GM12878 (cell line): ENCODE measurements at regions not wholly inside any gene's neighbourhood (a gene's known extent, or its start where the extent isn't known, plus 50 kb on each side); places are given as distances from the start of the nearest gene placed in this dataset.

Experiments
- ATAC-seq: fragments of 200-7000 bp; cut with Tn5 transposase; 3 replicates; pipeline ENCODE4 v1.9.1; 2020; ENCODE audit warnings: mild to moderate bottlenecking, moderate library complexity
- BruUV-seq: library from RNA; stranded (reverse); fragments of 400-500 nt; replicated peaks from 2 replicates; lab custom pipeline; 2021; lab: Mats Ljungman, UMichigan
- CTCF ChIA-PET: fragments of 300-600 bp; sonication (Branson Sonifier 250); formaldehyde crosslinking; extraction: SDS; loops from one replicate; lab custom pipeline; 2021; ENCODE audit warnings: inconsistent platforms; lab: Yijun Ruan, JAX
- POLR2A ChIA-PET: fragments of 350-600 bp; formaldehyde crosslinking; extraction: SDS; loops from one replicate; lab custom pipeline; 2021; ENCODE audit warnings: inconsistent platforms; lab: Charles Lee
- RAD21 ChIA-PET: fragments of 300-600 bp; sonication (Branson Sonifier 250); formaldehyde crosslinking; loops from one replicate; lab custom pipeline; 2023; ENCODE audit warnings: antibody characterized with exemption; ENCODE audit not compliant: unreplicated experiment; lab: Charles Lee
- SMC1A ChIA-PET: fragments of 300-600 bp; sonication (Branson Sonifier 250); formaldehyde crosslinking; loops from one replicate; lab custom pipeline; 2023; ENCODE audit not compliant: unreplicated experiment, uncharacterized antibody; lab: Charles Lee
- DNase-seq: peaks from one replicate; pipeline ENCODE4 v3.0.0-alpha.2; 2011; ENCODE audit warnings: low read depth, low spot score
- FAIRE-seq: peaks from 3 replicates; lab custom pipeline; 2011; peaks lifted over from hg19 to GRCh38; lab: Jason Lieb, UNC
- H2AFZ ChIP-seq: 2 replicates; pipeline ENCODE4 v1.6.0; 2011; ENCODE audit warnings: low read depth, low read length, control low read depth; ENCODE audit not compliant: control insufficient read depth
- H3K27ac ChIP-seq: 2 replicates; pipeline ENCODE4 v1.5.1; 2011; ENCODE audit warnings: control low read depth; ENCODE audit not compliant: control insufficient read depth, insufficient read depth
- H3K27me3 ChIP-seq, 2 experiments: replicated peaks in 1 of 2; 2 replicates each; pipeline versions ENCODE4 v1.6.0 to v1.6.1; 2011; ENCODE audit warnings: low read length in 1 of 2; ENCODE audit not compliant: control insufficient read depth in 2 of 2, insufficient read depth in 2 of 2
- H3K36me3 ChIP-seq, 2 experiments: 2 replicates each; pipeline ENCODE4 v1.5.1; 2011; ENCODE audit warnings: low read length in 1 of 2; ENCODE audit not compliant: control insufficient read depth in 2 of 2, insufficient read depth in 2 of 2
- H3K4me1 ChIP-seq: 2 replicates; pipeline ENCODE4 v1.6.1; 2011; ENCODE audit warnings: mild to moderate bottlenecking, low read length, moderate library complexity, mixed read lengths; ENCODE audit not compliant: control insufficient read depth, insufficient read depth
- H3K4me2 ChIP-seq: 2 replicates; pipeline ENCODE4 v1.6.0; 2011; ENCODE audit warnings: control low read depth; ENCODE audit not compliant: control insufficient read depth, insufficient read depth
- H3K4me3 ChIP-seq: fragments of 200-600 bp; sonication (generic); 2 replicates; pipeline ENCODE4 v1.5.1; 2016
- H3K79me2 ChIP-seq: 2 replicates; pipeline ENCODE4 v1.6.0; 2011; ENCODE audit warnings: low read length; ENCODE audit not compliant: control insufficient read depth, insufficient read depth
- H3K9ac ChIP-seq: 2 replicates; pipeline ENCODE4 v1.8.0; 2011; ENCODE audit warnings: low read length, control low read depth, mixed read lengths; ENCODE audit not compliant: control insufficient read depth, insufficient read depth
- H3K9me3 ChIP-seq: replicated peaks from 3 replicates; pipeline ENCODE4 v1.5.1; 2011; ENCODE audit warnings: mild to moderate bottlenecking, low read length; ENCODE audit not compliant: control insufficient read depth, insufficient read depth
- H4K20me1 ChIP-seq: 2 replicates; pipeline ENCODE4 v1.6.0; 2011; ENCODE audit not compliant: control insufficient read depth, insufficient read depth
- HDAC2 ChIP-seq: fragments of 200-600 bp; sonication (generic); IDR thresholded peaks from 2 replicates; pipeline ENCODE4 v1.6.1; 2017
- IRF5 ChIP-seq: fragments of 450-650 bp; IDR thresholded peaks from 2 replicates; pipeline ENCODE4 v1.6.1; 2017; ENCODE audit warnings: borderline replicate concordance
- MAX ChIP-seq: IDR thresholded peaks from 2 replicates; pipeline ENCODE4 v1.6.1; 2012; ENCODE audit warnings: low read depth, low read length, improper control_type of control experiment
- PBX3 ChIP-seq: IDR thresholded peaks from 2 replicates; pipeline ENCODE4 v1.6.1; 2011; ENCODE audit warnings: mild to moderate bottlenecking, low read depth, low read length, moderate library complexity; ENCODE audit not compliant: insufficient replicate concordance
- RELA ChIP-seq: fragments of 450-650 bp; IDR thresholded peaks from 2 replicates; pipeline ENCODE4 v1.8.0; 2014; ENCODE audit warnings: borderline replicate concordance; ENCODE audit not compliant: partially characterized antibody
- REST ChIP-seq: IDR thresholded peaks from 2 replicates; pipeline ENCODE4 v1.6.1; 2012; ENCODE audit warnings: mild to moderate bottlenecking, low read depth, low read length
- SKIL ChIP-seq: fragments of 450-650 bp; IDR thresholded peaks from 2 replicates; pipeline ENCODE4 v1.6.1; 2017; ENCODE audit warnings: mild to moderate bottlenecking, low read depth, inconsistent platforms; ENCODE audit not compliant: poor library complexity, severe bottlenecking
- WGBS: methylation state at CpG from one replicate; pipeline ENCODE4 v1.1.6; 2016; ENCODE audit warnings: low lambda C conversion rate; ENCODE audit not compliant: insufficient replicate concordance, insufficient coverage; ENCODE audit errors: missing lambda C conversion rate; 5-methylcytosine and 5-hydroxymethylcytosine counted together
- in situ Hi-C: fragments of 300-500 bp; cut with MboI; formaldehyde crosslinking; loops from 9 replicates; pipeline ENCODE4 v1.14.3; 2018; ENCODE audit warnings: mixed read lengths
- intact Hi-C: fragments of 100-400 bp; cut with micrococcal nuclease; formaldehyde crosslinking; loops from one replicate; pipeline ENCODE4 v1.14.2; 2022; ENCODE audit not compliant: unreplicated experiment

GRCh38 chr9:86458191-86458855 lies 104.1 kb upstream of the TUT7 start (continued):
- no peak for TF ChIP-seq REST

- SMC1A ChIA-PET, result no interaction called here
- no peaks in the 10 kb centered on the region for H3K9me3 ChIP-seq
- FAIRE-seq, result no peak
- no peaks in the 10 kb centered on the region for H3K79me2 ChIP-seq
- no peak for DNase-seq
- intact Hi-C loops, result no loop called here
- no peak overlapping the region for H3K9ac ChIP-seq
- CTCF ChIA-PET, result no interaction called here
- BruUV-seq, result no TSS peak
- H3K4me1 ChIP-seq, result no peaks in the 10 kb centered on the region
- no peaks in the 10 kb centered on the region for H3K36me3 ChIP-seq
- in situ Hi-C loops, result no loop called here
- no peaks in the 10 kb centered on the region for H4K20me1 ChIP-seq
- no peaks in the 10 kb centered on the region for H3K27me3 ChIP-seq
- H3K27ac ChIP-seq, result no peak overlapping the region
- RAD21 ChIA-PET, result no interaction called here
- ATAC-seq, result no peak
- 8% methylated on average over 4 of the region's 4 CpGs for WGBS
- H3K4me2 ChIP-seq, result no peak overlapping the region
- POLR2A ChIA-PET, result no interaction called here
- H2AFZ ChIP-seq, result no peak overlapping the region
- no peak overlapping the region for H3K4me3 ChIP-seq
- TF ChIP-seq HDAC2 (no peak), IRF5 (no peak), MAX (no peak), PBX3 (no peak), RELA (no peak), SKIL (no peak)
These were observed 102.2 kb upstream of the TUT7 start for GRCh38 chr9:86456416-86456815.
